OCI-LY1 (cell line): ENCODE measurements at regions not wholly inside any gene's neighbourhood (a gene's known extent, or its start where the extent isn't known, plus 50 kb on each side); places are given as distances from the start of the nearest gene placed in this dataset.

ENCODE experiments used
- CTCF ChIP-seq: fragments of 200-600 bp; sonication (generic), shearing (Covaris generic); IDR thresholded peaks from 2 replicates; pipeline ENCODE4 v1.5.1; 2017; ENCODE audit warnings: mild to moderate bottlenecking, antibody characterized with exemption, low read length, moderate library complexity, mixed read lengths
- EZH2 ChIP-seq: fragments of 200-600 bp; sonication (generic), shearing (Covaris generic); IDR thresholded peaks from 2 replicates; pipeline ENCODE4 v1.8.0; 2017; ENCODE audit warnings: borderline replicate concordance, mixed run types, mild to moderate bottlenecking, antibody characterized with exemption, low read length, moderate library complexity, mixed read lengths

GRCh38 chr7:153006911-153007310 lies 247.4 kb downstream of the ACTR3B start:
- TF ChIP-seq CTCF, result no peak
- TF ChIP-seq EZH2, result no peak
